ENCODE measurements at regions not wholly inside any gene's neighbourhood (a gene's known extent, or its start where the extent isn't known, plus 50 kb on each side); places are given as distances from the start of the nearest gene placed in this dataset.
"Not testable (repeated sequence)": the region's sequence is repeated elsewhere in the genome, so short reads cannot be mapped to it uniquely, and the experiment has no call there.

DNA sequence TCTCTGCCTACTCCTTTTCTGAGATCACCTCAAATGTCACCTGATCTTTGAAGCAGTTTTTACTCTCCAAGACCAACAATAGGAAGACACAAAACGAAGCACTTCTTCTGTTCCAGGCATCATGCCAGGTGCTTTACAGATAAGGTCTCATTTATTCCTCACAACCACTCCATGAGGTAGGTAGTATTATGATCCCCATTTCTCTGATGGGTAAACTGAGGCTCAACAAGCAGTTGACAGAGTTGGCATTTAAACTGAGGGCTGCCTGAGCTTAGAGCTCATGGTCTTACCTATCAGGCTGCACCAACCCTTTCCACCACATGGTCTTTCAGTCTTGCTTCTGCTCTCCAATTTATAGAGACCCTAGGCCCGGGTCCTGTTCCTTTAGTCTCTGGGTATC lies 147.2 kb upstream of the JUN start:
- no peak for DNase-seq (ENCODE audit: extremely low read depth, low read depth)

DNA sequence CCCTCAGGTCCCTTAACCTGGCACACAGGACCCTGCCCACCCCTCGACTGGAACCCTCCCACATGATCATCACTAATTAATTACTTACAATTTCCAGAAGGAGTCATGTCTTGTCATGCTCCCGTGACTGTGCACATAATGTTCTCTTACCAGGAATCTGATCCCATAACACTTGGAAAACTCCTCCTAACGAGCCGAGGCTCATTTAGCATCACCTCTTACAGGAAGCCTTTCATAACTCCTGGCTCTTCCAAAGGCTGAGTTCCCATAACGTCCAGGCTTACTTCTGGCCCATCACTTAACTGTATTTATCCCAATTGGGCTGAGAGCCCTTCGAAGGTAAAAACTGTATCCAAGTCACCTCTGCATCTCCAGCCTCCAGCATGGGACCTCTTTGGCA lies 147.9 kb upstream of the JUN start:
- no peak for DNase-seq (ENCODE audit: extremely low read depth, low read depth)

DNA sequence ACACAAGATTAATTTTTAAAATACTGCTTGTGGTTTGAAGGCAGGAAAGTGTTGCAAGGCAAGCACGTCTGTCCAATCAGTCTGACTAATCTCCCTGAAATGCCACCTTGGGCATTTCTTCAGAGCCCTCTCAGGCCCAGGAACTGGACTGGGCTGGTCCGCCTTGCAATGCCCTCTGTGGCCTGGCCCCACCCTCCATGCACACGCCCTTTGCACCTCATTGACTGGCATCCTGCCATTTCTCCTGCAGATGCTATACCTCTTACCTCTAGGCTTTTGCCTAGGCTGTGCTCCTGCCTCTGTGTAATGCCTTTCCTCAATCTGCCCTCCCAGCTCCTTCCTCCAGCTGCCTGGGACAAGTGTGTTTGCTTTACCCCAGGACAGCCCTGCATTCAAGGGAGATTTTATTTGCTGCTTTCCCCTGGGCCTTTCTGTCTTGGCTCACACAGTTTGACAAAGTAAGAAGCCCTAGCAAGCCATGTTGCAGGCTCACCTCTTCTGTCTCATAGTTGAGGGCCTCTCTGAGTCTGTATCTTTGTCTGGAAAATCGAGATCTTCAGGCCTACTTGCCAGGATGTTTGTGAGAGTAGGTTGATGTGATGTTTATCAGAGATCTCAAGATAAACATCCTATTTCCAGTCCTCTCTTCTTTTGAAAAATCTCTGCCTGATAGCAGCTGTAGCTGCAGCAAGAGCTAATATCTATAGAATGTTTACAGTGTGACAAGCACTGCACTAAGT lies 149.2 kb upstream of the JUN start:
- DNase-seq (ENCODE audit: extremely low read depth, low read depth) = peak; percentile 16

DNA sequence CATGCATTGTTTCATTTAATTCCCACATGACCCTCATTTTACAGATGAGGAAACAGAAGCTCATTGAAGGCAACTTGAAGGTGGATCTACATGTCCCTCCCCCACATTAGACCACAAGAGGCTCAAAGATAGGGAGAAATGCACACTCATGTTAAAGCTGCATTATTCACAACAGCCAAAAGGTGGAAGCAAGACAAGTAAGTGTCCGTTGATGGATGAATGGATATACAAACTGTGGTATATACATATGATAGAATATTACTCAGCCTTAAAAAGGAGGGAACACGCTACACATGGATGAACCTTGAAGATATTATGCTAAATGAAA lies 149.7 kb upstream of the JUN start:
- no peak for DNase-seq (ENCODE audit: extremely low read depth, low read depth)

DNA sequence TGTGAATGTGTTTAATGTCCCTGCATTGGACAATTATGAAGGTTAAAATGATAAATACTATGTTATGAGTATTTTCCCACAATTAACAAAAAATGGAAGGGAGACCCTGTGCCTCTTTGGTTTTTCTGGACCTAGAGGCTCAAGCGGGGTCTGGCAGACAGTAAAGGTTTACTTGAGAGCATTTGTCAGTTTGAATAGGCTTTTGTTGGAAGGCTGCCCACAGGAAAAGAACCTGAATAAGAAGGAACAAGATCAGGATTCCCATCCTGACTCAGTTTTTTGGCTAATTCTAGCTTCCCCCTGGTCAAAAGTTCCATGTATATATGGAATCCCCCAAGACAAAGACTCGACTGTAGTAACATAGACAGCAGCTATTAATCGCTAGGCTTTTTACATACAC lies 150.9 kb upstream of the JUN start:
- DNase-seq (ENCODE audit: extremely low read depth, low read depth) = no peak

DNA sequence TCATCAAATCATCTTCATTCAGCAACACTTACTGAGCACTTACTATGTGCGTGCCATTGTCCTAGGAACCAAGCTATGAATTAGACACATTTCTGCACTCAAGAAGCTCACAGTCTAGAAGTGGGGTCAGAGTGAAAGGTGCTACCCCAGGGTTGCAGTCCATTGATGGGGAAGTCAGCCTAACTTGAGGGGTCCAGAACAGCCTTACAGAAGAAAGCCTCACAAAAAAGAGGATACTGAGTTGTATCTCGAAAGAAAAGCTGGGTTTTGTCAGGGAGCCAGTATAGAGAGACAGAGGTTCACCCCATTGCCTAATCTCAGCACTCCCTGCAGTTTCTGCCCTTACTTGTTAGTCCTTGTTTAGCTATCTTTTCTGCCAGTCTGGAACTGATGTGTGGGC lies 153.1 kb upstream of the JUN start:
- no peak for DNase-seq (ENCODE audit: extremely low read depth, low read depth)

DNA sequence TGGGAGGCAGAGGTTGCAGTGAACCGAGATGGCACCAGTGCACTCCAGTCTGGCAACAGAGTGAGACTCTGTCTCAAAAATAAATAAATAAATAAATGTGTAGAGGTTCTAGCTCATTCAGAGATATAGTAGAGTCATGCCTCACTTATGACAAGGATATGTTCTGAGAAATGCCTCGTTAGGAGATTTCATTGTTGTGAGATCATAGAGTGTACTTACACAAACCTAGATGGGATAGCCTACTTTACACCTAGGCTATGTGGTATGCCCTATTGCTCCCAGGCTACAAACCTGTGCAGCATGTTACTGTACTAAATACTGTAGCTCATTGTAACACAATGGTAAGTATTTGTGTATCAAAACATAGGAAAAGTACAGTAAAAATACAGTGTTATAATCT lies 155.3 kb upstream of the JUN start:
- no peak for DNase-seq (ENCODE audit: extremely low read depth, low read depth)

DNA sequence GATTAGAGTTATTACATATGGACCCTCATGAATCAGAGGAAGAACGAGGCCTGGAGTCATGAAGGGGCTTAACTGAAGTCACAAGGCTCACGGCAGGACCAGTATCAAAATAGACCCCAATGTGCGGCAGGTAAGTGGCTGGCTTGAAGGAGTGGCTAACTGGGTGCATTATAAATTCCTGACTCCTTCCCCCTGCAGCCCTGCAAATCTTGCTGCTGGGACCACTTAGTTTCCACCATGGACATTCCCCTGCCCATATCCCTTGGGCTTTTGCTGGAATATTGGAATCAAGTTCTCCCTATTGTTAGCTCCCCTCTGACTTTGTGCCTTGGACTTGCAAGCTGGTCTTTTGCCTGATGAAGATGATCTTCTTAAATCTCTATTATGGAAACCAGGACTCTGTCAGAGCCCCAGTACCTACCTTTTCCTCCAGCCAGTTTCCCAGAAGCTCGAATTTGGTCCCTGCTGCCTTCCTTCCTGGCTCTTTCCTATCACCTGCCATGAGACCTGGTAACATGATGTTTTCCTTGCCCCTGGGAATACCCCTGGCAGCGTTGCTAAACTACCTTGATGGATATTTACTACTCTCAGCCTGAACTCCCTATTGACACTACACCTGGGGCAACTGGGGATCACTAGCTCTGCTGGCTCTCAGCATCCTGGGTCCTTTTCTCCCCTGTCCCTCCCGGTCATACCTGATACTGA lies 156.0 kb upstream of the JUN start:
- DNase-seq (ENCODE audit: extremely low read depth, low read depth) = no peak

DNA sequence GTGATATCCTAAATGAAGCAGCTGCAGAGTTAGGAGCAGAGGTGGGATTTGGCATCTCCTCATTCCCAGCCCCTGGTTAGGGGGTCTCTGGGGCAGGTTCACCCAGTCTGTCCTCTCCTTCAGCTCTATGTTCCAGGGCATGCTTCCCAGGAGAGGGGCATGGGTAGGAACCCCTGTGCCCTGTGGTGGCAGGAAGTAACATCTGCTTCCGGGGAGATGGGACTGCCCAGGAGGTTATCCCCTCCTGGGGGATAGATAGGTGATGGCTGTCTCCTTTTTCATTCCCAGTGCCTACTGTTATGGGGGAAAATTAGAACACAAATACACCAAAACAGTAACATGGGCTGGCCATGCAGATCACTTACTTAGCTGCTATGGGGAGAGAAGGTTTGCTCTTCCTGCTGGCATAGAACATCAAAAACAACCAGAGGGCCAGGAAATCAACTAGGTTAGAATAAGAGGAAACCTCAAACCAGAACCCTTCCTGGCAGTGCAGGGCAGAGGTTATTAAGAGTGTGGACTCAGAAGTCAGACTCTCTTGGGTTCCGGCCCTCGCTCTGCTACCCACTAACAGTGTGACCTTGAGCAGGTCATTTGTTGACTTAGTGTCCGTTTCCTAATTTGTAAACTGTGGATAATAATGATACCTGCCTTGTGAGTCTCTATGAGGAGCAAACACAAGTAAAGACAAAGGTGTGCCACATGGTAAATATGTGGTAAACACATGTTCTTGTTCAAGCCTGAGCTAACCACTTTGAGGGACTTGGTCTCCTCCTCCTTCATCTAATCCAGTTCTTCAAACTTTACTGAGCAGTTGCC lies 157.8 kb upstream of the JUN start:
- DNase-seq (ENCODE audit: extremely low read depth, low read depth) = no peak

DNA sequence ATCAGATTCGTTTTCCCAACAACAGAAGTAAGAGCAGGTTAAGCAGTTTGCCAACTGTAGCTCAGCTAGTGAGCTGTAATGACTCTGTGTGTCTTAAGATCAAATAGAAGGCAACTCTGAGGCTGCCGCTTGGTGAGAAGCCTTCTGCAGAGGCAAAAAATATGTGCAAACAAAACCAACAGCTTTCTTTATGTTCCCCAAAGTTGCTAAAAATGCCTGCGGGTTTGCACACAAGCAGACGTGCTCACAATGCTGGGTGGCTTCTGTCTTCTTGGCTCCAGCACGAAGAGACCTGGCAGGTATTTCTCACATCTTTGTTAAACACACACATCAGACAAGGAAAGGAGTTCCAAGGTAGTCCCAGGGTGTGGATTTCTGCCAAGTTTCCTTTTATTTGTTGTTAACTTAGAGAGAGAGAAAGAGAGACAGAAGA lies 158.9 kb upstream of the JUN start:
- DNase-seq (ENCODE audit: extremely low read depth, low read depth) = no peak

DNA sequence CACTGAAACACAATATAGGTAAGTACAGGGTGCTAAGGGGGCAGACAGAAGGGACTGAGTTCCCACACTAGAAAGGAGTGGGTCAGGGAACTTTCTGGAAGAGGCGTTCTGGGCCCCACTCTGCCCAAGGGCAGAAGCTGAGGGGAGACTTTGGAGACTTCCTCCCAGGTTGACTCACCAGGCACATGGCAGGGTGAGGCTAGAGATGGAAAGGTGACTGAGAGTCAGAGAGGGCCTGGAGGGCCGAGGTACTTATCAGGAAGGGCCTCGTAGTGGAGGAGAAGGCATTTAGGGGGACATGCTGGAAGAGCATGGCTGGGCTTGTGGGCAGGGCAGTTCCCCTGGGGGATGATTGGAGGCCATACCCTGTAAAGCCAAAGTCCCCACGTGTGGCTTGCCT lies 159.9 kb upstream of the JUN start:
- DNase-seq (ENCODE audit: extremely low read depth, low read depth) = no peak

DNA sequence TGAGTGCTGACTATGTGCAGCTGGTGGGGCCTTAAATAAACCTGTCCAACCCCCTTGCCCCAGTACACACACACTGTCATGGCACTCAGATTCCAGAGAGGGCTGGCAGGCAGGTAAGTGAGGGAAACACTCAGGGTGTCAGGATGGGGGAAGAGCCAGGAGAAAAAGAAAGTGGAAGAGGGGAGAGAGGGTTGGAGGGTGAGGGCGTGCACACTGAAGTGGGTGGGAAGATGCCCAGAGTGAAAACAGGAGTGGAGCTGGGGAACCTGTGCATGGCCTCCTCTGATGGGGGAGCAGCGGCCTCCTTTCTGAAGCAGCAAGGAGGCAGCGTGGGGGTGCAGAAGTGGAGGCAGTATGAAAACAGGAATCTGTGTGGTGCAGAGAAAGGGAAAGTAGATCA lies 160.6 kb upstream of the JUN start:
- DNase-seq (ENCODE audit: extremely low read depth, low read depth) = no peak

DNA sequence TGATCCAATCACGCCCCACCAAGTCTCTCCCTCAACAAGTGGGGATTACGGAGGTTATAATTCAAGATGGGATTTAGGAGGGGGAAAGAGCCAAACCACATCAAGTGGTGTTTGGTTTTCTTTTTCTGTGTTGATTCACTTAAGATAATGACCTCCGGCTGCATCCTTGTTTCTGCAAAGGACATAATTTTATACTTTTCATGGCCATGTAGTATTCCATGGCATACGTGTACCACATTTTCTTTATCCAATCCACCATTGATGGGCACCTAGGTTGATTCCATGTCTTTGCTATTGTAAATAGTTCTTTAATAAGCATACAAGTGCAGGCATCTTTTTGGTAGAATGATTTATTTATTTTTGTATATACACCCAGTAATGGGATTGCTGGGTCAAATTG lies 162.5 kb upstream of the JUN start:
- DNase-seq (ENCODE audit: extremely low read depth, low read depth) = no peak

DNA sequence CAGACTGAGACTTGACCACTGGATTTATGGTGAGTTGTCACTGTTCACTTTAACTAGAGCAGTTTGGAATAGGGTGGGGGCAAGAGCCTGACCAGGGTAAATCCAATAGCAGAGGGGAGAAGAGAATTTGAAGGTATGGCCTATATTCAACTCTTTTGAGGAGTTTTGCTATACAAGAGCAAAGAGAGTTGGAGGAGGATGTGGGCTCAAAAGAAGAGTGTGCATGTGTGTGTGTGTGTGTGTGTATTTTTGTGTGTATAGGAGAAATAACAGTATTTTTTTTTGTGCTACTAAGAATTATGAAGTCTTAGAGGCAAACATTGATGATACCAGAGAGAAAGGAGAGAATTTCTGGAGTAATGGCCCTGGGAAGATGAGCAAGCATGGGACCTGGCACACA lies 164.8 kb upstream of the JUN start:
- no peak for DNase-seq (ENCODE audit: extremely low read depth, low read depth)

DNA sequence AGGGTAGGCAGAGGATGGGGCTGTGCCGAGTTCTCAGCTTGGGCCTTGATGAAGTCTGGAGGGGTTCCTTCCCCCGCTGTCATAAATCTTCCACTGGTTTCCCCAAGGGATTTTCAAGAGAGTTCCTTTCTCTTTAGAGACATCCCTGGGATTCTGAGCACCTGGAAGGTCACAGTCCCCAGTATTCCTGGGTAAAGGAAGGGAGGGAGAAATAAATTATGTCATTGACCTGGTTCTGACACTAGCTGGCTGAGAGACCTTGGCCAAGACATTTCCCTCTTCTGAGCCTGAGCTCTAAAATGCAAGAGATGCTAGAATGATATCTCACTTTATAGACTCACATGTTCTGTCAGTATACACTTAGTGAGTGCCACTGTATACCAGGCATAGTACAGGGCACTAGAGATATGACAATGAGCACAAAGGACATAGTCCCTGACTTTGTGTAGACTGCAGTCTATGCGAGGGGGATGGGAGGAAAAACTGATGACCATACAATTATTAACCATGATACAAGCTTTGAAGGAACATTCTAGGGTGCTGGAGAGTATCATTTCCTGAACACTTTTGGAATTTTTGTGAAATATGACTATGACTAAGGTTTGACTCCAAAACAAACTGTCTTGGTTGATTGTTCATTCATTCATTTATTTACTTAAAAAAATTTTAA lies 165.8 kb upstream of the JUN start:
- DNase-seq (ENCODE audit: extremely low read depth, low read depth) = no peak

DNA sequence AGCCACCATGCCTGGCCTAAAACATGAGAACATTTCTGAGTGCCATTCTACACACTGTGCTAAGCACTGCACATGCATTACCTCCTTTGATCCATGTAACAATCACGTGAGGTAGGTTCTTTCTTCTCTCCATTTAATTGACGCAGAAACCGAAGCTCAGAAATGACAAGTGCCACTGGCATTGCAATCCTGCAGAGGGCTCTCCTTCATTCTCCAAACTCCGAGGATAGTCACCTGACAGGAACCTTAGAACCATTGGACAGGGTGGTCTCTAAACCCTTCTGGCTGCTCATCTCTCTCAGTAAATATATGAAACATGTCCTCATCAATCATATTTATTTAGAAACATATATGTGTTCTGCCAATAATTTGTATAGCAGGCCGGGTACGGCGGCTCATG lies 167.1 kb upstream of the JUN start:
- no peak for DNase-seq (ENCODE audit: extremely low read depth, low read depth)

DNA sequence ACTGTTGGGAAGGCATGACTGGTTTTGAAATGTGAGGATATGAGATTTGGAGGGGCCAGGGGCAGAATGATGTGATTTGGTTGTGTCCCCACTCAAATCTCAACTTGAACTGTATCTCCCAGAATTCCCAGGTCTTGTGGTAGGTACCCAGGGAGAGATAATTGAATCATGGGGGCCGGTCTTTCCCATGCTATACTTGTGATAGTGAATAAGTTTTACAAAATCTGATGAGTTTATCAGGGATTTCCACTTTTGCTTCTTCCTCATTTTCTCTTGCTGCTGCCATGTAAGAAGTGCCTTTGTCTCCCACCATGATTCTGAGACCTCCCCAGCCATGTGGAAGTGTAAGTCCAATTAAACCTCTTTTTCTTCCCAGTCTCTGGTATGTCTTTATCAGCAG lies 170.1 kb upstream of the JUN start:
- not testable (repeated sequence) for DNase-seq (ENCODE audit: extremely low read depth, low read depth)

DNA sequence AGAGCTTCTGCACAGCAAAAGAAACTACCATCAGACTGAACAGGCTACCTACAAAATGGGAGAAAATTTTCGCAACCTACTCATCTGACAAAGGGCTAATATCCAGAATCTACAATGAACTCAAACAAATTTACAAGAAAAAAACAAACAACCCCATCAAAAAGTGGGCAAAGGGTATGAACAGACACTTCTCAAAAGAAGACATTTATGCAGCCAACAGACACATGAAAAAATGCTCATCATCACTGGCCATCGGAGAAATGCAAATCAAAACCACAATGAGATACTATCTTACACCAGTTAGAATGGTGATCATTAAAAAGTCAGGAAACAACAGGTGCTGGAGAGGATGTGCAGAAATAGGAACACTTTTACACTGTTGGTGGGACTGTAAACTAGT lies 179.4 kb upstream of the JUN start:
- DNase-seq (ENCODE audit: extremely low read depth, low read depth) = not testable (repeated sequence)

DNA sequence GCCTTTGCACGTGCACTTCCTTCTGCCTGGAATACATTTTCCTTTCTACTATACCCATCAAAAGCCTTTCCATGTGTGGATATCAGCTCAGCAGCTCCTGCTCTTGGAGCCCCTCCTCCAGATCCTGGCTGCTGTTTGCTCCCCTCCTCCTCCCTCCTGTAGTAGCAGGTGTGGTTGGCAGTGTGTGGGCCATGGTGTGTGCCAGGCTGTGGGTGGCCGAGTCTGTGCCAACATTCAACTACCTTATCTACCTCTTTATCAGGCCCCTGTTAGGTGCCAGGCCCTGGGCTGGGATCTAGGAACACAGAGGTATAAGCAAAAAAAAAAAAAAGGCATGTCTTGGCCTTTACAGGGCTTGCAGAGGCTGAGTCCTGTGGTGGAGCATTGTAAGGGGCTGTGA lies 180.6 kb upstream of the JUN start:
- no peak for DNase-seq (ENCODE audit: extremely low read depth, low read depth)

DNA sequence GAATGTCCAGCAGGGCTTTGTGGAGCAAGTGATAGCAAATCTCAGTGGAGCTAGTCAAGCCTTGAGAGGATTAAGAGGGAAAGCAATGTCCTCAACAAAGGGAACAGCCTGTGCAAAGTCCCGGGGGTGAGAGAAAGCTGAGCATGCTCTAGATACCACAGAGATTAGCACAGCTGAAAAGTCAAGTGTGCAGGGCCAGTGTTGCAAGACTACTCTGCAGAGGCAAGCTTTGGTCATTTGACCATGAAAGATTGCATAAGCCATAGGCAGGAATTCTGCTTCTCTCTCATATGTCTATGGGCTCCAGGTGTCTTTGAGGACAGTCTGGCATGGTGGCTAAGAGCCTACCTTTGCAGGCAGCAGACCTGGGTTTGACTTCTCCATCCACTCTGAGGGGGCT lies 181.0 kb upstream of the JUN start:
- no peak for DNase-seq (ENCODE audit: extremely low read depth, low read depth)

All from NCI-H460 (cell line).